Testis (tissue), 2 donors: ENCODE measurements at regions not wholly inside any gene's neighbourhood (a gene's known extent, or its start where the extent isn't known, plus 50 kb on each side); places are given as distances from the start of the nearest gene placed in this dataset.

Experiments used
- DNase-seq: peaks from one replicate; pipeline ENCODE4 v3.0.0-alpha.2; 2019
- H3K27ac ChIP-seq, 2 donors: fragments of 200-600 bp; sonication (generic); one replicate each; pipeline ENCODE4 v1.5.1; 2019
- H3K27me3 ChIP-seq: fragments of 200-600 bp; sonication (generic); one replicate; pipeline ENCODE4 v1.5.1; 2019
- H3K36me3 ChIP-seq: fragments of 200-600 bp; sonication (generic); one replicate; pipeline ENCODE4 v1.5.1; 2017; ENCODE audit warnings: low read depth; ENCODE audit errors: missing control alignments
- H3K4me1 ChIP-seq: fragments of 200-600 bp; sonication (generic); one replicate; pipeline ENCODE4 v1.5.1; 2019
- H3K4me3 ChIP-seq, 2 donors: fragments of 200-600 bp; sonication (generic); one replicate each; pipeline ENCODE4 v1.5.1; 2017 to 2019
- H3K9me3 ChIP-seq: fragments of 200-600 bp; sonication (generic); one replicate; pipeline ENCODE4 v1.5.1; 2017
- CTCF ChIP-seq, 3 experiments: fragments of 450-650 bp in 2 of 3; fragments of 200-600 bp in 1 of 3; sonication (generic) in 1 of 3; IDR thresholded peaks; one replicate each; pipeline ENCODE4 v1.5.1; 2016 to 2019; ENCODE audit warnings: antibody characterized with exemption in 3 of 3, mild to moderate bottlenecking in 2 of 3, moderate library complexity in 1 of 3
- POLR2A ChIP-seq: fragments of 450-650 bp; IDR thresholded peaks from one replicate; pipeline ENCODE4 v1.6.1; 2017; ENCODE audit warnings: antibody characterized with exemption, mild to moderate bottlenecking, moderate library complexity
- WGBS, 2 donors: methylation state at CpG; one replicate each; pipeline ENCODE4 v1.1.5; 2018; 5-methylcytosine and 5-hydroxymethylcytosine counted together
- intact Hi-C: fragments of 100-400 bp; cut with DNase I; formaldehyde crosslinking; loops from one replicate; pipeline ENCODE4 v1.15.1; 2023; ENCODE audit warnings: low total_unique reads

- Histone ChIP-seq H3K27me3 (no peaks in the 10 kb centered on the region), H3K9me3 (no peaks in the 10 kb centered on the region), H3K27ac (no peak overlapping the region), H3K4me1 (no peaks in the 10 kb centered on the region), H3K36me3 (no peaks in the 10 kb centered on the region), H3K4me3 (no peak overlapping the region)
- no peak for TF ChIP-seq POLR2A
- no peak for TF ChIP-seq CTCF (IDR thresholded peaks at IDR 0.05)
- WGBS, 2 donors, result 76 to 78% methylated on average over 6 of the region's 6 CpGs
- intact Hi-C loops, result no loop called here
- no peak for DNase-seq
These were observed 325.0 kb downstream of the CDC5L start for GRCh38 chr6:44712353-44713111.

- TF ChIP-seq POLR2A (no peak), CTCF (IDR thresholded peaks at IDR 0.05) (no peak)
- Histone ChIP-seq H3K4me1 (no peaks in the 10 kb centered on the region), H3K36me3 (no peaks in the 10 kb centered on the region), H3K9me3 (no peaks in the 10 kb centered on the region), H3K27ac (no peak overlapping the region), H3K4me3 (no peak overlapping the region), H3K27me3 (no peaks in the 10 kb centered on the region)
- no peak for DNase-seq
- 77 to 82% methylated on average over 9 of the region's 9 CpGs for WGBS, 2 donors
- intact Hi-C loops, result no loop called here
These were observed 327.7 kb downstream of the CDC5L start for GRCh38 chr6:44715188-44715587.

GRCh38 chr6:44715925-44716324, 328.4 kb downstream of the CDC5L start:
- no peaks in the 10 kb centered on the region for H3K9me3 ChIP-seq
- H3K36me3 ChIP-seq, result no peaks in the 10 kb centered on the region
- H3K27ac ChIP-seq, result no peak overlapping the region
- no peaks in the 10 kb centered on the region for H3K27me3 ChIP-seq
- TF ChIP-seq CTCF (IDR thresholded peaks at IDR 0.05) (no peak), POLR2A (no peak)
- WGBS, 2 donors, result 77 to 83% methylated on average over 6 of the region's 6 CpGs
- DNase-seq, result no peak
- H3K4me1 ChIP-seq, result no peaks in the 10 kb centered on the region
- no peak overlapping the region for H3K4me3 ChIP-seq
- intact Hi-C loops, result no loop called here

- no peak overlapping the region for H3K4me3 ChIP-seq
- no peaks in the 10 kb centered on the region for H3K27me3 ChIP-seq
- intact Hi-C loops, result no loop called here
- TF ChIP-seq POLR2A (no peak), CTCF (IDR thresholded peaks at IDR 0.05) (no peak)
- H3K9me3 ChIP-seq, result no peaks in the 10 kb centered on the region
- H3K36me3 ChIP-seq, result no peaks in the 10 kb centered on the region
- no peak overlapping the region for H3K27ac ChIP-seq
- no peaks in the 10 kb centered on the region for H3K4me1 ChIP-seq
- WGBS, 2 donors, result 97% methylated on average over 2 of the region's 2 CpGs
- no peak for DNase-seq
These were observed 329.9 kb downstream of the CDC5L start for GRCh38 chr6:44717431-44717830.

GRCh38 chr6:44721954-44722578, 334.6 kb downstream of the CDC5L start:
- 76 to 83% methylated on average over 2 of the region's 2 CpGs for WGBS, 2 donors
- Histone ChIP-seq H3K4me1 (no peaks in the 10 kb centered on the region), H3K27ac (no peak overlapping the region), H3K27me3 (no peaks in the 10 kb centered on the region), H3K4me3 (no peak overlapping the region), H3K9me3 (no peaks in the 10 kb centered on the region), H3K36me3 (no peaks in the 10 kb centered on the region)
- TF ChIP-seq POLR2A, result no peak
- TF ChIP-seq CTCF (IDR thresholded peaks at IDR 0.05), result no peak
- no peak for DNase-seq
- intact Hi-C loops, result no loop called here
